Left colon (tissue), 2 donors: ENCODE measurements at regions not wholly inside any gene's neighbourhood (a gene's known extent, or its start where the extent isn't known, plus 50 kb on each side); places are given as distances from the start of the nearest gene placed in this dataset.
"Not testable (repeated sequence)": the region's sequence is repeated elsewhere in the genome, so short reads cannot be mapped to it uniquely, and the experiment has no call there.

ENCODE experiments used
- ATAC-seq: fragments of 200-7000 bp; cut with Tn5 transposase; one replicate; pipeline ENCODE4 v1.9.1; 2020; ENCODE audit warnings: mild to moderate bottlenecking, moderate library complexity
- DNase-seq, 2 donors: peaks; one replicate each; pipeline ENCODE4 v3.0.0-alpha.2; 2020
- intact Hi-C, 2 donors: fragments of 100-400 bp; cut with DNase I in 1 of 2; cut with micrococcal nuclease in 1 of 2; formaldehyde crosslinking; loops; one replicate each; pipeline versions ENCODE4 v1.11.2 to v1.14.0; 2022; cut with DNase I, micrococcal nuclease
- donor health status: DM: no; HTN: no; CAD: no.
- donor health status: DM: yes; HTN: yes; CAD: no.

- DNase-seq (no peak), ATAC-seq (peak; percentile 95)
- intact Hi-C loops, result no loop called here
These were observed 345.1 kb upstream of the SNX7 start for GRCh38 chr1:98316286-98316905.

DNA sequence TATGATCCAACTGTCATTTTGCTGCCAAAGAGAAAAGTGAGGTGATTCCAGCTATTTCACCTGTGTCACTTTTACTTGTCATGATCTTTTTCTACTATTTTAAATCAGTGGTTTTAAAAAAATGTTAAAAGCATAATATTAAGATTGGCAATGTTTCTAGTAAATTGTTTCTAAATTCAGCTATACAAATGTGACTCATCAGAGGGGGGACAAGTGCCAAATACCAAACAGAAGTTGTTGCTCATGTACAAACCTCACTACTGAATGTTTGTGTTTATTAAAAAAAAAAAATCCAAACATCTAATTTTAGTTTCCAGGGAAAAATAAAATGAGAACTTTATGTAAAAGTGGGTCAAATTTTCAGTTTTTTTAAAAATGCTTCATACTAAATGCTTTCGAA is 346.2 kb upstream of the SNX7 start:
- ATAC-seq, result no peak
- intact Hi-C loops, result no loop called here
- no peak for DNase-seq

GRCh38 chr1:98314601-98315000 is 346.9 kb upstream of the SNX7 start:
- intact Hi-C loops, result no loop called here
- ATAC-seq, result no peak
- DNase-seq, result no peak

DNA sequence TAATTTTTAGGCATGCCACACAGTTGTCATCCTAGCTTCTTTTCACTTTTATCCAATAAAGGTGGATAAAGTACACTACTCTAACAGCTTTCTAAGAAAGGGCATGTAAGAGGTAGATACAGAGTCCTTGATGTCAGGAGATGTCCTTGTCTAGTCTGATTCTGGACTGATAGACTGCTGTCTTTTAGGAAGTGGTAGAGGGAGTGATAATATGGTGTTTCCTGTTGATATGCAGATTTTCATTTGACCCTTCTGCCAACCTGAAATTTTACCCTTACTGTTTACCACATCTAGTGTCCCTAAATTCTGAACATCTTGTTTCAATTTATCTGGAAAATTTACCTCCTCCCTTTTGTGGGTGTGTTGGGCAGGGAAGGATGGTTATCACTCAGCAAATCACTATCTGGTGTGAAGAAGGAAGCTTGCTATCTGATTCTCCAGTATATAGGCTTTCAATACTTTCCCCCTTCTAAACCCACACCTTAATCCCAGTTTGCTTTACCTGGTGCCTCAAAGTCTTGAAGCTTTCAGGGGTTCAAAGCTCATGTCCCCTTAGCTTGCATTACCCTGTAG is 354.9 kb upstream of the SNX7 start:
- ATAC-seq, result no peak
- intact Hi-C loops, result no loop called here

DNA sequence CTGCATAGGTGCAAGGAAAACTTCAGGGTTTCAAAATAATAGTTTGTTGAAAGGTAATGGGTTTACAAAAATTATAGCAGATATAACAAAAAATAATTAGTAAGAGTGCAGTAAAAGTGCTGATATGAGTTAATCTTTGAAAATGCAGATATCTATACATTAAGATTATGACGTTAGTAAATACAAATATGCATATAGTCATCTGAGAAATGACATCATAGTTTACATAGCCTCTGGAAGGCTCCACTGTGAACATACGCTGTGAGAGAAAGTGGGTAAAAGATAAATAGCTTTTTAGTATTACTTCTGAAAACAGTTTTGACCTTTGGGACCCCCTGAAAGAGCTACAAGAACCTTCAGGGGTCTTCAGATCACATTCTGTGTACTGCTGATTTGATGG is 356.2 kb upstream of the SNX7 start:
- intact Hi-C loops, result no loop called here
- no peak for DNase-seq
- ATAC-seq, result no peak

More for the DNA sequence above, 354.9 kb upstream of the SNX7 start:
- no peak for DNase-seq

DNA sequence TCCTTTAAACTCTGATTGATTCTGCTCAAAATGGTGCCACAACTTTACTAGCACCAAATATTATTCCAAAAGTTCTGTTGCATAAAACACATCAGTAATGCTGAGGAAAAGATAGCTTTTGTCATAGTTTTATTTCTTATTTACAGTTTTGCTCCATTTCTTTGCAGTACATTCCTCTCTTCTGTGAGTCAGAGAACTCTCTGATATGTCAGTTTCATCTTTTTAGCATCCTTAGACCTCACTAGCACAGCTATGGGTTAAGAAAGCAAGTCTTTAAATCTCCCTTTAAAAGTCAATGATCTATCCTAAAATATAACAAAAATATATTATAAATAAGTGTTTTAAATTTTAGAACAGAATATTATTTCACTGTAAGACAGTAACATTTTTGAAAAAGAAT is 356.6 kb upstream of the SNX7 start:
- DNase-seq, result no peak
- ATAC-seq, result no peak
- intact Hi-C loops, result no loop called here

DNA sequence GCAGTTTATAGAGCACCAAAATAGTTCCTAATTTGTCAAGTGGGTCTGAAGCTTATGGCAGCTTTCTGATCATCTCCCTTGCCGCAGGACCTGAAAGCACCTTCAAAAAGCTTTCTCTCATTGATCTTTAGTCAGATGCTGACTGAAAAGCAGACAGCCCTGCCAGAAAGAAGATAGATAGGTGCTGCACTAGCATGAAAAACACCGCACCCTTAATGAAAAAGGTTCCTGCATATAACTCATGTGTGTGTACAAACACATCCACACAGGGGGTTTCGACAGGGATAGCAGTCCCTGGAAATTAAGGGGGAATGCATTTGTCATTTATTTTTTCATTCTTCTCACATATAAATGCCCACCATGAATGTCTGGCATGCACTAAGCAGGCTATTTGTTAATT is 361.7 kb upstream of the SNX7 start:
- DNase-seq (no peak), ATAC-seq (no peak)
- intact Hi-C loops, result no loop called here

GRCh38 chr1:98299313-98299712 is 362.2 kb upstream of the SNX7 start:
- ATAC-seq, result no peak
- no peak for DNase-seq
- intact Hi-C loops, result no loop called here

DNA sequence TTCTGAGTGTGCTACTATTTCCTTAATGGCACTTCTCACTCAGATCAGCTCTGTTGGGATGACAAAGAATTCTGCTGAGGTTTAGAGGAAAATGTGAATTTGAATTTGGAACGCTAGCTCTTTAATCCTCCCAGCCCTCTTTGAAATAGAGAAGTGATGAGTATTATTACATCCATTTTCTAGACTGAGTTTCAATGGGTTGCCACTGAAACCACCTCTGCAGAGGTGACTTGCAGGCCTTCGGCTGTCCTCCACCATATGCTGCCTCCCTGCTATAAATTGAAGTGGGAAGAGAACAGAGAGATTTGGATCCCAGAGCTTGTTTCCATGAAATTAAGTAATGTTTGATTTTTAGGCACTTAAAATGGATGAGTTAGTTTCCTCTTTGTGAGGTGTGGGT is 363.2 kb upstream of the SNX7 start:
- ATAC-seq, result no peak
- DNase-seq, result no peak
- intact Hi-C loops, result no loop called here

DNA sequence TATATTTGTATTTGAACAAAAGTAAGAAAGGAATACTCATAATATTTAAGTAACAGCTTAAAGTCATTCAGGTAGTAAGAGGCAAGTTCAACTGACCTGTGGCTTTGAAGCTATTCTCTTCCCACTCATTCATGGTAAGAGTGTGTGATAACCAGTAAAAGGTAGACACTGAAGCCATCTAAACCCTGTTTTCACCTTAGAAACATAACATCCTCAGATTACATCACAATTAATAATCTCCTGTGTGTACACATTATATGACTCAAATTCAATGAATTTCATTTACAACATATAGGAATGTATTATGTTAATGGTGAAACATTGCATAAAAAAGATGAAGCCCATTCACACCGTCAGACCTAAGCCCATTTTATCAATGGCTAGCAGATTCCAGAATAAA is 364.8 kb upstream of the SNX7 start:
- intact Hi-C loops, result no loop called here
- ATAC-seq, result no peak
- DNase-seq, result no peak

GRCh38 chr1:98294127-98294526 is 367.4 kb upstream of the SNX7 start:
- no peak for DNase-seq
- intact Hi-C loops, result no loop called here
- ATAC-seq, result no peak

- ATAC-seq, result no peak
- DNase-seq, result no peak
- intact Hi-C loops, result no loop called here
These were observed 368.5 kb upstream of the SNX7 start for GRCh38 chr1:98292994-98293393.

- intact Hi-C loops, result no loop called here
- no peak for ATAC-seq
These were observed 368.5 kb upstream of the DPYD start for GRCh38 chr1:98289311-98289710.

GRCh38 chr1:98288494-98288893 is 367.7 kb upstream of the DPYD start:
- intact Hi-C loops, result no loop called here
- ATAC-seq (no peak), DNase-seq (no peak)

More at GRCh38 chr1:98289311-98289710, 368.5 kb upstream of the DPYD start:
- DNase-seq, result no peak

- ATAC-seq (no peak), DNase-seq (no peak)
- intact Hi-C loops, result no loop called here
These were observed 366.8 kb upstream of the DPYD start for GRCh38 chr1:98287626-98288025.

GRCh38 chr1:98286656-98287055 is 365.8 kb upstream of the DPYD start:
- no peak for ATAC-seq
- DNase-seq, result no peak

DNA sequence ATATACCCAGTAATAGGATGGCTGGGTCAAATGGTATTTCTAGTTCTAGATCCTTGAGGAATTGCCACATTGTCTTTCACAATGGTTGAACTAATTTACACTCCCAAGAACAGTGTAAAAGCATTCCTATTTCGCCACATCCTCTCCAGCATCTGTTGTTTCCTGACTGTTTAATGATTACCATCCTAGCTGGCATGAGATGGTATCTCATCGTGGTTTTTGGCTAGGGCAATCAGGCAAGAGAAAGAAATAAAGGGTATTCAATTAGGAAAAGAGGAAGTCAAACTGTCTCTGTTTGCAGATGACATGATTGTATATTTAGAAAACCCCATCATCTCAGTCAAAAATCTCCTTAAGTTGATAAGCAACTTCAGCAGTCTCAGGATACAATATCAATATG is 364.5 kb upstream of the DPYD start:
- DNase-seq, ATAC-seq, intact Hi-C loops: not testable (repeated sequence)

More at GRCh38 chr1:98286656-98287055, 365.8 kb upstream of the DPYD start:
- intact Hi-C loops, result no loop called here

DNA sequence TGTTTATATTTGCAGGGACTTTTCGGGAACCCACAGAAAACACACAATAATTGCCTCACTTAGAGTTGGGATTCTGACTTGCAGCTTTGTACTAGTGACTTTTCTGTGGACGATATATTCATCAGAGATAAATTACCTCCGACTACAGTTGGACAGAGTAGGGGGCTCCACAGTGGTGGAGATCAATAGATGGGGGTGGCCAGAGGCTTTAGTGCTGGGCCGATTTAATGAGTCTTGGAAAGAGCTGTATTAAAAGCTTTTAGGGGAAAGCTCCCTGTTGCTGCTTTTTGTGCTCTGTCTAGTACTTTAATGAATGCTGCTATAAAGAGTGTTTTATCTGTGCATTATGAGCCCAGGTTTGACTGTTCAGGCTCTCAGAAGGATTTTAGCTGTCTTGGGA is 359.2 kb upstream of the DPYD start:
- ATAC-seq (no peak), DNase-seq (no peak)
- intact Hi-C loops, result no loop called here

- intact Hi-C loops, result no loop called here
- no peak for DNase-seq
- ATAC-seq, result no peak
These were observed 357.2 kb upstream of the DPYD start for GRCh38 chr1:98278055-98278454.

DNA sequence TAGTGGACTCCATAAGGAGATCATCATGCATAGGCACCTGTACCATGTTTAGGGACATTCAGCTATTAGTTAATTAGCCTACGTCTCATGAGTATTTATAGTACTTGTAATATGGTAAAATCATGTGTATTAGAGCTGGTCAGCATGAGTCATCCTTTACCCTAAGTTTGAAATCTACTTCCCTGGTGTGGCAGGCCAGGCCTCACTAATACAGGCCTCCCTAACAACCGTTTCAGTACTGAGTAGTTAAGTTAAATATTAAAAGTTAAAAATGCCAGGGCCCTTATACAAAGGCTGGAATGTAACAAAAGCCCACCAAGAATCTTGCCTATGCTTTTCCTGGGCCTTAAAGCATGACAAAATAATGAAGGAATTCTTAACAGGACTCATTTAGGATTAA is 356.3 kb upstream of the DPYD start:
- no peak for ATAC-seq
- intact Hi-C loops, result no loop called here
- no peak for DNase-seq

- intact Hi-C loops, result no loop called here
- ATAC-seq, result no peak
- DNase-seq, result no peak
These were observed 355.7 kb upstream of the DPYD start for GRCh38 chr1:98276514-98276913.
